K562 (cell line): ENCODE measurements at regions not wholly inside any gene's neighbourhood (a gene's known extent, or its start where the extent isn't known, plus 50 kb on each side); places are given as distances from the start of the nearest gene placed in this dataset.

ENCODE experiments used
- E2F8 ChIP-seq: fragments of 450-650 bp; IDR thresholded peaks from 2 replicates; pipeline ENCODE4 v1.7.1; 2018; ENCODE audit warnings: mild to moderate bottlenecking, low read depth; ENCODE audit not compliant: partially characterized antibody
- FOXO4 ChIP-seq: fragments of 450-650 bp; formaldehyde crosslinking; IDR thresholded peaks from 2 replicates; pipeline ENCODE4 v1.4.0; 2020; ENCODE audit warnings: mild to moderate bottlenecking, moderate library complexity
- RAD21 ChIP-seq, 2 experiments: fragments of 250-450 bp in 1 of 2; fragments of 450-650 bp in 1 of 2; sonication (Bioruptor Pico) in 1 of 2; formaldehyde crosslinking in 1 of 2; IDR thresholded peaks in 1 of 2; conservative IDR thresholded peaks in 1 of 2; 2 replicates each; pipeline versions ENCODE4 v1.4.0 to v1.8.0; 2020 to 2022; ENCODE audit warnings: mild to moderate bottlenecking in 2 of 2, moderate library complexity in 1 of 2
- ZBTB33 ChIP-seq: sonication (generic); formaldehyde crosslinking; IDR thresholded peaks from 2 replicates; pipeline ENCODE4 v1.8.1; 2023; ENCODE audit warnings: mild to moderate bottlenecking, missing genetic modification reagents

- TF ChIP-seq FOXO4 (no peak), ZBTB33 (CRISPR knock-in tag) (no peak), RAD21 (CRISPR knock-in tag; conservative IDR thresholded peaks at IDR 0.05 in 1 of 2, IDR thresholded peaks at IDR 0.05 in 1 of 2) (no peak), E2F8 (no peak)
Observed at GRCh38 chr22:48402591-48403031, 1425.1 kb downstream of the BRD1 start.
